Transverse colon (tissue), 4 donors: ENCODE measurements at regions not wholly inside any gene's neighbourhood (a gene's known extent, or its start where the extent isn't known, plus 50 kb on each side); places are given as distances from the start of the nearest gene placed in this dataset.
A peak's percentile ranks its signal among the peaks of the same experiment; 100 is the strongest.

ENCODE experiments used
- DNase-seq: peaks from one replicate; pipeline ENCODE4 v3.0.0-alpha.2; 2019
- H3K27ac ChIP-seq, 4 donors: fragments of 200-600 bp; sonication (generic); 2 replicates each; pipeline ENCODE4 v1.5.1; 2016 to 2018; ENCODE audit warnings: inconsistent platforms in 4 of 4
- H3K27me3 ChIP-seq: fragments of 200-600 bp; sonication (generic); 2 replicates; pipeline ENCODE4 v1.5.1; 2017; ENCODE audit warnings: inconsistent platforms
- H3K36me3 ChIP-seq, 4 donors: fragments of 200-600 bp; sonication (generic); 2 replicates each; pipeline ENCODE4 v1.5.1; 2017 to 2019; ENCODE audit warnings: inconsistent platforms in 4 of 4
- H3K4me1 ChIP-seq, 4 donors: fragments of 200-600 bp; sonication (generic); 2 replicates each; pipeline ENCODE4 v1.5.1; 2017 to 2020; ENCODE audit warnings: inconsistent platforms in 4 of 4
- H3K4me3 ChIP-seq, 4 donors: fragments of 200-600 bp; sonication (generic); 1 replicate in 1 of 4; 2 replicates in 3 of 4; pipeline versions ENCODE4 v1.5.1 to v1.6.1; 2017 to 2019; ENCODE audit warnings: inconsistent platforms in 4 of 4
- H3K9me3 ChIP-seq, 2 donors: fragments of 200-600 bp; sonication (generic); 2 replicates each; pipeline ENCODE4 v1.5.1; 2017 to 2019; ENCODE audit warnings: inconsistent platforms in 2 of 2
- EP300 ChIP-seq: sonication (generic); formaldehyde crosslinking; IDR thresholded peaks from one replicate; pipeline ENCODE4 v1.6.1; 2017; ENCODE audit warnings: antibody characterized with exemption, low read depth
- POLR2A ChIP-seq: fragments of 450-650 bp; IDR thresholded peaks from one replicate; pipeline ENCODE4 v1.6.1; 2016; ENCODE audit warnings: antibody characterized with exemption, mild to moderate bottlenecking, moderate library complexity
- POLR2AphosphoS5 ChIP-seq, 3 donors: sonication (generic); formaldehyde crosslinking; IDR thresholded peaks; one replicate each; pipeline ENCODE4 v1.6.1; 2016; ENCODE audit warnings: antibody characterized with exemption in 3 of 3
- WGBS, 2 donors: methylation state at CpG; one replicate each; pipeline ENCODE4 v1.1.5; 2018; ENCODE audit warnings: low coverage in 1 of 2; 5-methylcytosine and 5-hydroxymethylcytosine counted together
- in situ Hi-C, 4 donors: fragments of 200-750 bp; cut with MboI; loops; one replicate each; pipeline versions ENCODE4 v1.15.0 to v1.15.1; 2017; ENCODE audit warnings: low sequenced_read_pairs in 3 of 4, low pct_ligation_motif_present in 1 of 4, low pct_unique_long_range_greater_than_20kb in 1 of 4
- intact Hi-C: fragments of 100-400 bp; cut with DNase I; formaldehyde crosslinking; loops from one replicate; pipeline ENCODE4 v1.15.1; 2023; ENCODE audit warnings: low total_unique reads
- TF ChIP-seq, protein P1 (sequence below), 5 experiments: fragments of 200-600 bp in 3 of 5; fragments of 450-650 bp in 2 of 5; sonication (generic) in 3 of 5; IDR thresholded peaks; 1 replicate in 2 of 5; 2 replicates in 3 of 5; pipeline ENCODE4 v1.5.1; 2016 to 2017; ENCODE audit warnings: antibody characterized with exemption in 5 of 5, inconsistent platforms in 3 of 5, mild to moderate bottlenecking in 2 of 5, moderate library complexity in 1 of 5

DNA sequence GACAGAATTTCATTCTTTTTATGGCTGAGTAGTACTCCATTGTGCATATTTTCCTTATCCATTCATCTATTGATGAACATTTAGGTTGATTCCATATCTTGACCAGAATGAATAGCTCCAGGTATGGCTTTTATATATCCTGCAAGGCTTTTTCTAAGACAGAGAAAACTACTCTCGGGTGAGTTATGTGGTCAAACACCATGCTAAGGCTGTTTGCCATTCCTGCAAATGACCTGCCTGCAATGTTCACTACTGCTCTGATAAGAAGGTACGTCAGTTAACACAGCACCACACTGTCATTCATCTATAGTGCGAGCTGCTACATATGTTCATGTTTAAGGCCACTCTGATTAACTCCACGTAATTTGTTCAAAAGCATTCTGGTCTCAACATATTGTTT, 256.8 kb upstream of the RGMB start:
- H3K4me1 ChIP-seq, result peaks cover 0 to 23% (median 12%) of the 10 kb centered on the region in 4 donors
- H3K9me3 ChIP-seq, result no peaks in the 10 kb centered on the region
- H3K36me3 ChIP-seq, result no peaks in the 10 kb centered on the region
- no peak overlapping the region for H3K4me3 ChIP-seq
- no peak for DNase-seq
- WGBS, 2 donors, result 52 to 53% methylated on average over 3 to 4 of the region's 4 CpGs
- TF ChIP-seq POLR2A (no peak), POLR2AphosphoS5 (IDR thresholded peaks at IDR 0.05) (no peak), EP300 (no peak)
- intact Hi-C loops, result no loop called here
- in situ Hi-C loops, result no loop called here
- no peaks in the 10 kb centered on the region for H3K27me3 ChIP-seq
- H3K27ac ChIP-seq, result no peak overlapping the region

DNA sequence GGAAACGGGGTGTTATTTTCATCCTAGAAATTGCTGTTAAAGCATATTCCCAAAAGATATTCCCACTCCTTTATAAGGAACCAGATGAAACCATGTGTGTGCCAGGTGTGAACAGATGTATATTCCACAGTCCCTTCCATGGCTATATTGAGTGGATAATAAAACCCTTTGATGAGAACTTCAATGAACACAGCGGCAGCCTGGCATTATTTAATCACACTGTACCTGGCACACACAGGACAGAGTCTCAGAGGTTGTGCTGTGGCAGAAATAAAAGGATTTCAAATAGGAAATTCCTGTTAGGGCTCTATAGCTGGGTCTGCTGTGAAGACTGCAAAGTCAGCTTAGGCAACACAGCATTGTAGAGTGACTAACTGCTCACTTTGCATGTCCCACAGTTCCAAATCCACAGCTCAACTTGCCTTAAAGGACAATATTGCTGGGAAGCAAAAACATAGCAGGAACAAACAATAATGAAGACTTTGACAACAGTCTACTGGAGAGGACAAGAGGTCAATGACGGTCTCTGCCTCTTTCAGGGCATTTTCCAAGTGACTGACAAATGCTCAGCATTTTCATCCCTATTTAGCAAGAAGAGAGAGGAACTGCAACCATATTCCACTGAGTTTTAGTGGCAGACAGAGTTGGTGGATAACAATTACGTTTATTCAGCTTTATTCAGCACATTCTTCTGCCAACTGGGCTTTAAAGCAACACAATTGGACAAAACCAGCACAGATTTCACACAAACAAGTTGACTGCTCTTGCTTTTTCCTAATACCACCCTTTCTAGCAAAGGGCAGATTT, 255.7 kb upstream of the RGMB start:
- intact Hi-C loops, result no loop called here
- H3K27me3 ChIP-seq, result no peaks in the 10 kb centered on the region
- H3K36me3 ChIP-seq, result no peaks in the 10 kb centered on the region
- H3K4me3 ChIP-seq, result no peak overlapping the region
- WGBS, 2 donors, result 24 to 35% methylated on average over 2 to 4 of the region's 4 CpGs
- H3K4me1 ChIP-seq, result peaks cover 0 to 23% (median 12%) of the 10 kb centered on the region in 4 donors
- in situ Hi-C loops, result no loop called here
- peak overlapping the region; percentile 18 to 61 (median 44) for H3K27ac ChIP-seq
- TF ChIP-seq, protein P1, sequence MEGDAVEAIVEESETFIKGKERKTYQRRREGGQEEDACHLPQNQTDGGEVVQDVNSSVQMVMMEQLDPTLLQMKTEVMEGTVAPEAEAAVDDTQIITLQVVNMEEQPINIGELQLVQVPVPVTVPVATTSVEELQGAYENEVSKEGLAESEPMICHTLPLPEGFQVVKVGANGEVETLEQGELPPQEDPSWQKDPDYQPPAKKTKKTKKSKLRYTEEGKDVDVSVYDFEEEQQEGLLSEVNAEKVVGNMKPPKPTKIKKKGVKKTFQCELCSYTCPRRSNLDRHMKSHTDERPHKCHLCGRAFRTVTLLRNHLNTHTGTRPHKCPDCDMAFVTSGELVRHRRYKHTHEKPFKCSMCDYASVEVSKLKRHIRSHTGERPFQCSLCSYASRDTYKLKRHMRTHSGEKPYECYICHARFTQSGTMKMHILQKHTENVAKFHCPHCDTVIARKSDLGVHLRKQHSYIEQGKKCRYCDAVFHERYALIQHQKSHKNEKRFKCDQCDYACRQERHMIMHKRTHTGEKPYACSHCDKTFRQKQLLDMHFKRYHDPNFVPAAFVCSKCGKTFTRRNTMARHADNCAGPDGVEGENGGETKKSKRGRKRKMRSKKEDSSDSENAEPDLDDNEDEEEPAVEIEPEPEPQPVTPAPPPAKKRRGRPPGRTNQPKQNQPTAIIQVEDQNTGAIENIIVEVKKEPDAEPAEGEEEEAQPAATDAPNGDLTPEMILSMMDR (IDR thresholded peaks at IDR 0.05), result no peak
- H3K9me3 ChIP-seq, result no peaks in the 10 kb centered on the region
- DNase-seq, result no peak

DNA sequence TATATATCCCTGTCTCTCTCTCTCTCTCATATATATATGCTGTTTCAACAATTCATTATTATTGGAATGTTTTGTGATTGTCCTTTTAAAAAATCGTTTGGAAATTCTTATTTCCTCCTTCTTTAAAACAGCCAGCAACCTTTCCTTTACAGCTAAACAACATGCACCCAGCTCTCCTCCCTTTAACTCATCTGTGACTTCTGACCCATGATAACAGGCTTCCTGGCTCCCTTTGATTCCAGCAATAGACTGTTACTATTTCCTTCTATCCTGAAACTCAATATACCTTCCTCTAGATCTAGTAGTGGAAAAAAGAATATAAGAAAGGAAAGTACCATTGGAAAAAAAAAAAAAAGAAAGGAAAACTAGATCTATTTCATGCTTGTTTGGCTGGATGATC, 254.7 kb upstream of the RGMB start:
- 14 to 17% methylated on average over 1 of the region's 1 CpG for WGBS, 2 donors
- Histone ChIP-seq H3K4me3 (no peak overlapping the region), H3K9me3 (no peaks in the 10 kb centered on the region), H3K36me3 (no peaks in the 10 kb centered on the region), H3K27ac (peak overlapping the region; percentile 18 to 61 (median 44)), H3K4me1 (peaks cover 0 to 18% (median 10%) of the 10 kb centered on the region in 4 donors), H3K27me3 (no peaks in the 10 kb centered on the region)
- DNase-seq, result no peak
- in situ Hi-C loops (no loop called here), intact Hi-C loops (no loop called here)
- no peak for TF ChIP-seq POLR2A
- TF ChIP-seq EP300, result no peak
- no peak for TF ChIP-seq POLR2AphosphoS5 (IDR thresholded peaks at IDR 0.05)
- TF ChIP-seq, protein P1 (IDR thresholded peaks at IDR 0.05), result no peak

DNA sequence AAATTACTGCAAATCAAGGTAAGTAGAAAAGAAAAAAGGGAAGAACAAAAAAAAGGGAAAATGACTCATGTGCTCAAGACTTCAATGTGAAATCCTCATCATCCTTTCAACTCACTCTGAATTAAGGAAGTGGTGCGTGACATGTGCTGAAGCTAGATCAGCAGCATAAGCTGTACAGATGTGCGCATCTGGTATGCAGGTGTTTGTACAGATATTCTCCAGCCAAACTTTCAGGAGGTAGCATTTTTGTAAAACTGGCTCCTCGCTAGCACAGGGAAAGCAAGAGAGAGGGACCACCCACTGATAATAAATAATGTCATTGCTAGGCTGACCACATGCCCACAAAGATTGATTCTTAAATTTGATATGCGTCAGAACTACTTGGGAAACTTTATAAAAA, 253.9 kb upstream of the RGMB start:
- Histone ChIP-seq H3K27me3 (no peaks in the 10 kb centered on the region), H3K4me1 (peaks cover 0 to 18% (median 10%) of the 10 kb centered on the region in 4 donors), H3K27ac (no peak overlapping the region), H3K36me3 (no peaks in the 10 kb centered on the region), H3K4me3 (no peak overlapping the region), H3K9me3 (no peaks in the 10 kb centered on the region)
- in situ Hi-C loops (no loop called here), intact Hi-C loops (no loop called here)
- no peak for DNase-seq
- 72 to 75% methylated on average over 4 of the region's 4 CpGs for WGBS, 2 donors
- TF ChIP-seq POLR2A (no peak), EP300 (no peak), POLR2AphosphoS5 (IDR thresholded peaks at IDR 0.05) (no peak)
- TF ChIP-seq, protein P1 (IDR thresholded peaks at IDR 0.05), result no peak

DNA sequence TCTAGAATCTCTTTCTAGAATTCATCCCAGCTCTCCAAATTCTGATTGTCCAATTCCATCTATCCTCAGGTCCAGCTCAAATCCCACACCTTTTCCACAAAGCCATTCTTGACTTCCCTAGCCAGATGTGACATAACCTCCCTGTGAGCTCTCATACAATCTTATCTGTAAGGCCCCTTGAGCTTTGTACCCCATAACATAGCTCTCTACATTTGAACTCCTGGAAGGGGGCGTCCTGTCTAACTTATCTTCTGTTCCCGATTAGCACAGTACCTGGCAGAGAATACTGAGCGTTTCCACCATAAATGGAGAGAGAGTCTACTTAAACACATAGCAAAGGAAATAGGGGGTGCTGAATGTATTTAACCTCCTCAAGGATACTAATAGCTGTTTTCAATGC, 251.6 kb upstream of the RGMB start:
- Histone ChIP-seq H3K27ac (no peak overlapping the region), H3K4me1 (peaks cover 0 to 18% (median 10%) of the 10 kb centered on the region in 4 donors), H3K27me3 (no peaks in the 10 kb centered on the region), H3K36me3 (no peaks in the 10 kb centered on the region), H3K4me3 (no peak overlapping the region), H3K9me3 (no peaks in the 10 kb centered on the region)
- no peak for DNase-seq
- intact Hi-C loops, result no loop called here
- TF ChIP-seq POLR2A, result no peak
- no peak for TF ChIP-seq POLR2AphosphoS5 (IDR thresholded peaks at IDR 0.05)
- TF ChIP-seq, protein P1 (IDR thresholded peaks at IDR 0.05), result no peak
- no peak for TF ChIP-seq EP300
- in situ Hi-C loops, result no loop called here
- 98 to 100% methylated on average over 3 of the region's 3 CpGs for WGBS, 2 donors
